H1 (cell line): ENCODE measurements at regions not wholly inside any gene's neighbourhood (a gene's known extent, or its start where the extent isn't known, plus 50 kb on each side); places are given as distances from the start of the nearest gene placed in this dataset.

Source experiments
- BACH1 ChIP-seq: IDR thresholded peaks from 2 replicates; pipeline ENCODE4 v1.6.1; 2012; ENCODE audit warnings: low read length, improper control_type of control experiment
- CHD2 ChIP-seq: IDR thresholded peaks from 2 replicates; pipeline ENCODE4 v1.6.1; 2012; ENCODE audit warnings: low read length, improper control_type of control experiment
- EP300 ChIP-seq, 2 experiments: IDR thresholded peaks; 1 replicate in 1 of 2; 2 replicates in 1 of 2; pipeline ENCODE4 v1.6.1; 2011 to 2012; ENCODE audit warnings: low read depth in 2 of 2, low read length in 2 of 2, mild to moderate bottlenecking in 2 of 2, borderline replicate concordance in 1 of 2, inconsistent platforms in 1 of 2, moderate library complexity in 1 of 2
- GABPA ChIP-seq: IDR thresholded peaks from 2 replicates; pipeline ENCODE4 v1.6.1; 2011; ENCODE audit warnings: mild to moderate bottlenecking, low read length, moderate library complexity, borderline replicate concordance; ENCODE audit not compliant: insufficient read depth

DNA sequence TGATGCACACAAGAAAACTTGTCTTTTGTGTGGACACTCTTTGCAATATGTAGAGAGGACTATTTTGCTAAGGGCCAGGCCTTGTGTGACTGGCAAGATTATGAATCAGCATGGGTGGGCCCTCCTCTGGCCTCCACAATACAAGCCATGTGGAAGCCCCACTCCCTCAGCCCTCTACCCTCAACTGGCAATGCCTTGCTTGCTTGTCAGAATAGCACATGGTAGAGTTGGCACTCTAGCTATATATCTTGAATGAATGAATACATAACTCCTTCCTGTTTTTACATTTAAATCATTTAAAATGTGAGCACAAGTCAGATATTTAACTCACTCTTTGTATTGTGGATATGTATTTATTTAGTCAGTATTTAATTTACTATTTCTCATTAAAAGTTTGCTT is 805.4 kb upstream of the GYPC start (continued):
- TF ChIP-seq EP300 (IDR thresholded peaks at IDR 0.05; ENCODE audit: borderline replicate concordance in 1 of 2, low read depth in 2 of 2, low read length in 2 of 2) (no peak), CHD2 (no peak), GABPA (no peak), BACH1 (no peak)
